ENCODE measurements at regions not wholly inside any gene's neighbourhood (a gene's known extent, or its start where the extent isn't known, plus 50 kb on each side); places are given as distances from the start of the nearest gene placed in this dataset.
A peak's percentile ranks its signal among the peaks of the same experiment; 100 is the strongest.

GRCh38 chr11:130528298-130529261, 80.1 kb downstream of the ADAMTS15 start:
- Histone ChIP-seq H3K4me2 (ENCODE audit: control insufficient read depth, extremely low read depth, insufficient read depth, low read depth, low read length) (peak overlapping the region; percentile 9), H2AFZ (ENCODE audit: control insufficient read depth, low read length) (no peak overlapping the region), H3K9me3 (ENCODE audit: control insufficient read depth, low read depth, low read length) (no peaks in the 10 kb centered on the region), H3K27me3 (ENCODE audit: control insufficient read depth, extremely low read depth, insufficient read depth, low read length) (no peaks in the 10 kb centered on the region), H3K9me1 (ENCODE audit: control insufficient read depth, extremely low read depth, insufficient read depth, low read length) (no peaks in the 10 kb centered on the region), H4K20me1 (ENCODE audit: control insufficient read depth, extremely low read depth, insufficient read depth, low read length) (no peaks in the 10 kb centered on the region), H3K79me2 (ENCODE audit: control insufficient read depth, insufficient read depth, low read length) (no peaks in the 10 kb centered on the region), H3K27ac (ENCODE audit: control insufficient read depth, insufficient read depth, low read length) (no peak overlapping the region), H3K9ac (ENCODE audit: control insufficient read depth, extremely low read depth, insufficient read depth, low read length) (no peak overlapping the region), H3K4me1 (ENCODE audit: control insufficient read depth, extremely low read depth, insufficient read depth, low read length) (peaks cover 20% of the 10 kb centered on the region), H3K4me3 (ENCODE audit: control insufficient read depth in 2 of 3, extremely low read depth in 1 of 3, insufficient read depth in 2 of 3, low read depth in 1 of 3, low read length in 3 of 3) (no peak overlapping the region), H3K36me3 (ENCODE audit: control insufficient read depth in 2 of 2, extremely low read depth in 1 of 2, insufficient read depth in 2 of 2, low read length in 2 of 2) (no peaks in the 10 kb centered on the region)
- no peak for TF ChIP-seq EZH2 (IDR thresholded peaks at IDR 0.05; ENCODE audit: low read length)
- no peak for TF ChIP-seq CTCF (optimal IDR thresholded peaks at IDR 0.05 in 1 of 3, IDR thresholded peaks at IDR 0.05 in 1 of 3, conservative IDR thresholded peaks at IDR 0.05 in 1 of 3; ENCODE audit: extremely low read depth in 1 of 3, insufficient read depth in 2 of 3, low read length in 3 of 3)
- FAIRE-seq, result no peak
- no peak for DNase-seq (ENCODE audit: low read depth, low spot score)
- dilution Hi-C loops (cut with MboI; ENCODE audit: extremely low pct_ligation_motif_present, low sequenced_read_pairs), result no loop called here

GRCh38 chr11:130529366-130529765, 80.9 kb downstream of the ADAMTS15 start:
- dilution Hi-C loops (cut with MboI; ENCODE audit: extremely low pct_ligation_motif_present, low sequenced_read_pairs), result no loop called here
- H3K4me1 ChIP-seq (ENCODE audit: control insufficient read depth, extremely low read depth, insufficient read depth, low read length), result peaks cover 20% of the 10 kb centered on the region
- H3K27me3 ChIP-seq (ENCODE audit: control insufficient read depth, extremely low read depth, insufficient read depth, low read length), result no peaks in the 10 kb centered on the region
- no peak overlapping the region for H3K4me2 ChIP-seq (ENCODE audit: control insufficient read depth, extremely low read depth, insufficient read depth, low read depth, low read length)
- no peaks in the 10 kb centered on the region for H3K79me2 ChIP-seq (ENCODE audit: control insufficient read depth, insufficient read depth, low read length)
- no peak overlapping the region for H3K4me3 ChIP-seq (ENCODE audit: control insufficient read depth in 2 of 3, extremely low read depth in 1 of 3, insufficient read depth in 2 of 3, low read depth in 1 of 3, low read length in 3 of 3)
- H3K27ac ChIP-seq (ENCODE audit: control insufficient read depth, insufficient read depth, low read length), result no peak overlapping the region
- TF ChIP-seq CTCF (optimal IDR thresholded peaks at IDR 0.05 in 1 of 3, IDR thresholded peaks at IDR 0.05 in 1 of 3, conservative IDR thresholded peaks at IDR 0.05 in 1 of 3; ENCODE audit: extremely low read depth in 1 of 3, insufficient read depth in 2 of 3, low read length in 3 of 3), result no peak
- no peak for TF ChIP-seq EZH2 (IDR thresholded peaks at IDR 0.05; ENCODE audit: low read length)
- no peaks in the 10 kb centered on the region for H3K36me3 ChIP-seq (ENCODE audit: control insufficient read depth in 2 of 2, extremely low read depth in 1 of 2, insufficient read depth in 2 of 2, low read length in 2 of 2)
- DNase-seq (ENCODE audit: low read depth, low spot score) (no peak), FAIRE-seq (no peak)
- no peaks in the 10 kb centered on the region for H3K9me1 ChIP-seq (ENCODE audit: control insufficient read depth, extremely low read depth, insufficient read depth, low read length)
- no peaks in the 10 kb centered on the region for H3K9me3 ChIP-seq (ENCODE audit: control insufficient read depth, low read depth, low read length)
- H3K9ac ChIP-seq (ENCODE audit: control insufficient read depth, extremely low read depth, insufficient read depth, low read length), result no peak overlapping the region
- no peaks in the 10 kb centered on the region for H4K20me1 ChIP-seq (ENCODE audit: control insufficient read depth, extremely low read depth, insufficient read depth, low read length)
- H2AFZ ChIP-seq (ENCODE audit: control insufficient read depth, low read length), result no peak overlapping the region
